ENCODE measurements at regions not wholly inside any gene's neighbourhood (a gene's known extent, or its start where the extent isn't known, plus 50 kb on each side); places are given as distances from the start of the nearest gene placed in this dataset.

GRCh38 chr7:130950741-130951140 lies 216.7 kb upstream of the KLF14 start:
- TF ChIP-seq, protein P1, sequence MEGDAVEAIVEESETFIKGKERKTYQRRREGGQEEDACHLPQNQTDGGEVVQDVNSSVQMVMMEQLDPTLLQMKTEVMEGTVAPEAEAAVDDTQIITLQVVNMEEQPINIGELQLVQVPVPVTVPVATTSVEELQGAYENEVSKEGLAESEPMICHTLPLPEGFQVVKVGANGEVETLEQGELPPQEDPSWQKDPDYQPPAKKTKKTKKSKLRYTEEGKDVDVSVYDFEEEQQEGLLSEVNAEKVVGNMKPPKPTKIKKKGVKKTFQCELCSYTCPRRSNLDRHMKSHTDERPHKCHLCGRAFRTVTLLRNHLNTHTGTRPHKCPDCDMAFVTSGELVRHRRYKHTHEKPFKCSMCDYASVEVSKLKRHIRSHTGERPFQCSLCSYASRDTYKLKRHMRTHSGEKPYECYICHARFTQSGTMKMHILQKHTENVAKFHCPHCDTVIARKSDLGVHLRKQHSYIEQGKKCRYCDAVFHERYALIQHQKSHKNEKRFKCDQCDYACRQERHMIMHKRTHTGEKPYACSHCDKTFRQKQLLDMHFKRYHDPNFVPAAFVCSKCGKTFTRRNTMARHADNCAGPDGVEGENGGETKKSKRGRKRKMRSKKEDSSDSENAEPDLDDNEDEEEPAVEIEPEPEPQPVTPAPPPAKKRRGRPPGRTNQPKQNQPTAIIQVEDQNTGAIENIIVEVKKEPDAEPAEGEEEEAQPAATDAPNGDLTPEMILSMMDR (IDR thresholded peaks at IDR 0.05): no peak
- no peak for TF ChIP-seq POLR2A (IDR thresholded peaks at IDR 0.05)

Data from testis (tissue), 2 donors.